Ishikawa (cell line): ENCODE measurements at regions not wholly inside any gene's neighbourhood (a gene's known extent, or its start where the extent isn't known, plus 50 kb on each side); places are given as distances from the start of the nearest gene placed in this dataset.

Experiments
- CEBPB ChIP-seq: IDR thresholded peaks from 2 replicates; pipeline ENCODE4 v1.6.1; 2012
- CREB1 ChIP-seq: IDR thresholded peaks from 2 replicates; pipeline ENCODE4 v1.6.1; 2012; ENCODE audit warnings: low read depth
- EGR1 ChIP-seq: IDR thresholded peaks from 2 replicates; pipeline ENCODE4 v1.6.1; 2012
- EP300 ChIP-seq: IDR thresholded peaks from 2 replicates; pipeline ENCODE4 v1.6.1; 2012; ENCODE audit warnings: borderline replicate concordance
- FOXM1 ChIP-seq: IDR thresholded peaks from 2 replicates; pipeline ENCODE4 v1.6.1; 2012; ENCODE audit warnings: low read depth, borderline replicate concordance
- MAX ChIP-seq: IDR thresholded peaks from 2 replicates; pipeline ENCODE4 v1.6.1; 2012
- NFIC ChIP-seq: IDR thresholded peaks from 2 replicates; pipeline ENCODE4 v1.6.1; 2012
- RAD21 ChIP-seq: IDR thresholded peaks from 2 replicates; pipeline ENCODE4 v1.6.1; 2012; ENCODE audit warnings: low read depth
- REST ChIP-seq: IDR thresholded peaks from 2 replicates; pipeline ENCODE4 v1.6.1; 2012; ENCODE audit warnings: low read depth, mild to moderate bottlenecking
- TAF1 ChIP-seq: IDR thresholded peaks from 2 replicates; pipeline ENCODE4 v1.6.1; 2012; ENCODE audit warnings: low read depth, mild to moderate bottlenecking
- TCF12 ChIP-seq: IDR thresholded peaks from 2 replicates; pipeline ENCODE4 v1.6.1; 2012; ENCODE audit warnings: low read depth
- TEAD4 ChIP-seq: IDR thresholded peaks from 2 replicates; pipeline ENCODE4 v1.6.1; 2012
- YY1 ChIP-seq: IDR thresholded peaks from 2 replicates; pipeline ENCODE4 v1.6.1; 2012; ENCODE audit warnings: low read depth
- ZBTB7A ChIP-seq: IDR thresholded peaks from 2 replicates; pipeline ENCODE4 v1.6.1; 2012; ENCODE audit warnings: low read depth

DNA sequence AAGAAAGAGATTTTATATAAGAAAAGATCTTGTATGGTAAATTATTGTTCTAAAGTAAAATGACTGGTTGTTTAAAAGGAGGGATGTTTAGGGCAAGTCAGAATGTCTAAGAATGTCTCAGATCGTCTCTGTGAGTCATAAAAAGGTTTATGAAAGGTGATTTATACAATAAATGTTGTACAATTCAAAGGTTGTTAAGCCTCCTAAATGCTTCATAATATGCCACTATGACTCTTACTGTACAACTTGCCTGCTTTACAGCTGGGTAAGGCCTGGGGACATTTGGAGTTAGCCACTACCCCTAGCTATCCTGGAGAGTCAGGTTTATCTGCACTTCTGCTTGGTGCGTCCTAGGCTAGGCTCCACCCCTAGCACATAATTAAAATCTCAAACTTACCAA is 927.4 kb downstream of the FSCB start:
- no peak for TF ChIP-seq EP300
- TF ChIP-seq CEBPB = no peak
- no peak for TF ChIP-seq CREB1
- no peak for TF ChIP-seq FOXM1
- no peak for TF ChIP-seq RAD21
- TF ChIP-seq EGR1 = no peak
- no peak for TF ChIP-seq REST
- no peak for TF ChIP-seq YY1
- TF ChIP-seq MAX = no peak
- TF ChIP-seq TEAD4 = no peak
- TF ChIP-seq TCF12 = no peak
- no peak for TF ChIP-seq TAF1
- no peak for TF ChIP-seq ZBTB7A
- no peak for TF ChIP-seq NFIC
